Heart right ventricle (tissue), 16 donors: ENCODE measurements at regions not wholly inside any gene's neighbourhood (a gene's known extent, or its start where the extent isn't known, plus 50 kb on each side); places are given as distances from the start of the nearest gene placed in this dataset.

Experiments used
- ATAC-seq, 8 donors: fragments of 200-7000 bp; cut with Tn5 transposase; one replicate each; pipeline ENCODE4 v1.9.1; 2020; ENCODE audit warnings: mild to moderate bottlenecking in 8 of 8, moderate library complexity in 8 of 8, moderate number of reproducible peaks in 1 of 8
- DNase-seq, 2 donors: peaks; one replicate each; pipeline ENCODE4 v3.0.0-alpha.2; 2020
- H3K27ac ChIP-seq, 10 donors: fragments of 200-600 bp; sonication (generic) in 2 of 10; one replicate each; pipeline versions ENCODE4 v1.5.0 to v1.8.0; 2020 to 2022; ENCODE audit warnings: mild to moderate bottlenecking in 3 of 10
- H3K27me3 ChIP-seq, 7 donors: fragments of 200-600 bp; one replicate each; pipeline ENCODE4 v1.8.0; 2021 to 2022; ENCODE audit warnings: mild to moderate bottlenecking in 2 of 7
- H3K36me3 ChIP-seq, 9 donors: fragments of 200-600 bp; sonication (generic) in 1 of 9; one replicate each; pipeline versions ENCODE4 v1.5.0 to v1.8.0; 2020 to 2022; ENCODE audit warnings: mild to moderate bottlenecking in 2 of 9
- H3K4me1 ChIP-seq, 9 donors: fragments of 200-600 bp; sonication (generic) in 1 of 9; one replicate each; pipeline versions ENCODE4 v1.5.0 to v1.8.0; 2020 to 2022; ENCODE audit warnings: mild to moderate bottlenecking in 4 of 9
- H3K4me3 ChIP-seq, 10 donors: fragments of 200-600 bp; sonication (generic) in 2 of 10; one replicate each; pipeline versions ENCODE4 v1.5.0 to v1.8.0; 2020 to 2022; ENCODE audit warnings: mild to moderate bottlenecking in 7 of 10, moderate library complexity in 2 of 10
- H3K9me3 ChIP-seq, 11 donors: fragments of 200-600 bp in 10 of 11; sonication (generic) in 2 of 11; one replicate each; pipeline versions ENCODE4 v1.5.0 to v1.8.0; 2013 to 2022; ENCODE audit warnings: mild to moderate bottlenecking in 2 of 11, control low read depth in 1 of 11, moderate library complexity in 1 of 11
- CTCF ChIP-seq, 9 donors: fragments of 200-600 bp; sonication (generic) in 2 of 9; IDR thresholded peaks; one replicate each; pipeline versions ENCODE4 v1.5.0 to v1.8.0; 2021 to 2022; ENCODE audit warnings: antibody characterized with exemption in 9 of 9, mild to moderate bottlenecking in 5 of 9, moderate library complexity in 1 of 9
- WGBS, 2 donors: extraction: QIAGEN DNeasy Blood & Tissue Kit; methylation state at CpG; one replicate each; pipeline ENCODE4 v1.1.7; 2013; ENCODE audit warnings: inconsistent platforms in 1 of 2; 5-methylcytosine and 5-hydroxymethylcytosine counted together
- intact Hi-C, 10 donors: fragments of 100-400 bp; cut with DNase I; formaldehyde crosslinking; loops; one replicate each; pipeline versions ENCODE4 v1.11.1 to v1.14.2; 2022
- donor health status: Arrhythmogenic right ventricular cardiomyopathy.
- donor health status: ischemic (EF 13 %, LVEDD 7.1; RV severe dilation, severe dysfunction).
- donor health status: healthy with polysubstance abuse.
- donor health status: DM: no; HTN: yes; CAD: no.
- donor health status: DM: no; HTN: no; CAD: no.
- donor health status: ischemic (EF 25% LVEDD 6.9; RV normal size, moderate dysfunction).
- donor health status: ischemic (EF 25% LVEDD 5.7; RV mildly dilated, moderate dysfunction).
- donor health status: healthy.
- donor health status: DM: yes; HTN: yes; CAD: no.
- donor health status: Ischemic cardiomyopathy.
- donor health status: ischemic (EF 35%, LVEDD 5.7; RV mildly dilated, moderate dysfunction).
- donor health status: nonischemic (EF 11% LVEDD 7.7; RV severe dilation, severe dysfunction).
- donor health status: DM: yes; HTN: yes; CAD: no.
- donor health status: PGD.
- donor health status: ischemic (EF 29% LVEDD 5.4; RV normal size, mild dysfunction).
- donor health status: nonischemic (EF 23%, LVEDD 6.1; RV moderate dilation, normal function).

GRCh38 chr6:19180348-19181072 is 656.7 kb upstream of the ID4 start:
- ATAC-seq (peak; percentile 95 to 99 (median 96)), DNase-seq (peak; percentile 37 to 84)
- Histone ChIP-seq H3K9me3 (peaks cover 0 to 35% (median 11%) of the 10 kb centered on the region in 11 donors), H3K36me3 (no peaks in the 10 kb centered on the region), H3K27ac (peak overlapping the region in 7 of 10 donors; percentile 9 to 72 (median 58)), H3K4me3 (no peak overlapping the region), H3K27me3 (no peaks in the 10 kb centered on the region), H3K4me1 (peaks cover 0 to 17% (median 7%) of the 10 kb centered on the region in 9 donors)
- WGBS, 2 donors: 24 to 31% methylated on average over 13 of the region's 13 CpGs
- intact Hi-C loops: no loop called here
- no peak for TF ChIP-seq CTCF (IDR thresholded peaks at IDR 0.05)

- intact Hi-C loops: no loop called here
- Histone ChIP-seq H3K27me3 (no peaks in the 10 kb centered on the region), H3K4me1 (peaks cover 0 to 17% (median 7%) of the 10 kb centered on the region in 9 donors), H3K9me3 (peaks cover 0 to 35% (median 11%) of the 10 kb centered on the region in 11 donors), H3K27ac (peak overlapping the region in 5 of 10 donors; percentile 28 to 72 (median 60)), H3K4me3 (no peak overlapping the region), H3K36me3 (no peaks in the 10 kb centered on the region)
- 53 to 59% methylated on average over 1 of the region's 1 CpG for WGBS, 2 donors
- ATAC-seq: peak in 4 of 8 donors; percentile 27 to 50 (median 40)
- no peak for TF ChIP-seq CTCF (IDR thresholded peaks at IDR 0.05)
- no peak for DNase-seq
These were observed 656.0 kb upstream of the ID4 start for GRCh38 chr6:19181211-19181610.

- H3K27me3 ChIP-seq: no peaks in the 10 kb centered on the region
- WGBS, 2 donors: 42 to 44% methylated on average over 2 of the region's 2 CpGs
- no peak for TF ChIP-seq CTCF (IDR thresholded peaks at IDR 0.05)
- H3K27ac ChIP-seq: no peak overlapping the region
- no peaks in the 10 kb centered on the region for H3K4me1 ChIP-seq
- H3K4me3 ChIP-seq: no peak overlapping the region
- peaks cover 0 to 13% (median 0%) of the 10 kb centered on the region in 11 donors for H3K9me3 ChIP-seq
- intact Hi-C loops: no loop called here
- H3K36me3 ChIP-seq: no peaks in the 10 kb centered on the region
- DNase-seq (no peak), ATAC-seq (no peak)
These were observed 643.5 kb upstream of the ID4 start for GRCh38 chr6:19193624-19194023.

- Histone ChIP-seq H3K4me1 (no peaks in the 10 kb centered on the region), H3K27ac (no peak overlapping the region), H3K9me3 (peaks cover 0 to 42% (median 0%) of the 10 kb centered on the region in 11 donors), H3K36me3 (no peaks in the 10 kb centered on the region), H3K4me3 (no peak overlapping the region), H3K27me3 (no peaks in the 10 kb centered on the region)
- DNase-seq: no peak
- intact Hi-C loops: no loop called here
- no peak for TF ChIP-seq CTCF (IDR thresholded peaks at IDR 0.05)
- no peak for ATAC-seq
These were observed 632.7 kb upstream of the ID4 start for GRCh38 chr6:19204445-19204844.
